H1 (cell line): ENCODE measurements at regions not wholly inside any gene's neighbourhood (a gene's known extent, or its start where the extent isn't known, plus 50 kb on each side); places are given as distances from the start of the nearest gene placed in this dataset.

Experiments used
- CTCF ChIA-PET: fragments of 300-600 bp; sonication (Branson Sonifier 250); formaldehyde crosslinking; loops from one replicate; lab custom pipeline; 2021; ENCODE audit not compliant: partially characterized antibody; lab: Charles Lee
- POLR2A ChIA-PET: fragments of 300-600 bp; sonication (Branson Sonifier 250); formaldehyde crosslinking; loops from one replicate; lab custom pipeline; 2021; ENCODE audit warnings: inconsistent platforms; ENCODE audit not compliant: partially characterized antibody; lab: Charles Lee
- DNase-seq, 2 experiments: peaks; one replicate each; pipeline versions ENCODE4 v3.0.0 to v3.0.0-alpha.2; 2010 to 2022; ENCODE audit warnings: low spot score in 2 of 2, low read depth in 1 of 2, mixed read lengths in 1 of 2
- FAIRE-seq: peaks from 2 replicates; lab custom pipeline; 2011; peaks lifted over from hg19 to GRCh38; lab: Jason Lieb, UNC
- H2AFZ ChIP-seq: 2 replicates; pipeline ENCODE4 v1.8.1; 2012; ENCODE audit warnings: low read length, inconsistent platforms
- H2AK5ac ChIP-seq: 2 replicates; pipeline ENCODE4 v1.6.1; 2013; ENCODE audit warnings: low read depth, low read length
- H2BK120ac ChIP-seq: replicated peaks from 2 replicates; pipeline ENCODE3; 2013; ENCODE audit warnings: low read depth, low read length, inconsistent platforms
- H2BK12ac ChIP-seq: 2 replicates; pipeline ENCODE4 v1.6.1; 2013; ENCODE audit warnings: low read depth, low read length
- H2BK15ac ChIP-seq: 2 replicates; pipeline ENCODE4 v1.6.1; 2013; ENCODE audit warnings: low read length
- H2BK20ac ChIP-seq: 2 replicates; pipeline ENCODE4 v1.6.1; 2013; ENCODE audit warnings: low read length
- H2BK5ac ChIP-seq: 2 replicates; pipeline ENCODE4 v1.6.1; 2013; ENCODE audit warnings: low read depth, low read length
- H3K14ac ChIP-seq: 2 replicates; pipeline ENCODE4 v1.6.1; 2013; ENCODE audit warnings: inconsistent platforms; ENCODE audit not compliant: insufficient read length
- H3K18ac ChIP-seq: 2 replicates; pipeline ENCODE4 v1.6.1; 2013; ENCODE audit warnings: low read length; ENCODE audit errors: extremely low read depth
- H3K23ac ChIP-seq: 2 replicates; pipeline ENCODE4 v1.6.1; 2013; ENCODE audit warnings: inconsistent platforms; ENCODE audit not compliant: insufficient read length
- H3K23me2 ChIP-seq: 2 replicates; pipeline ENCODE4 v1.6.1; 2013; ENCODE audit warnings: low read depth, low read length
- H3K27ac ChIP-seq: 2 replicates; pipeline ENCODE4 v1.6.1; 2011; ENCODE audit warnings: low read depth, low read length, inconsistent platforms
- H3K27me3 ChIP-seq, 4 experiments: replicated peaks in 1 of 4; 1 replicate in 1 of 4; 2 replicates in 3 of 4; pipeline versions ENCODE4 v1.6.1 to v1.8.1; 2011 to 2013; ENCODE audit warnings: low read length in 3 of 4, mild to moderate bottlenecking in 3 of 4, inconsistent platforms in 2 of 4, mixed read lengths in 2 of 4, moderate library complexity in 1 of 4; ENCODE audit not compliant: control insufficient read depth in 3 of 4, insufficient read depth in 3 of 4; ENCODE audit errors: extremely low read depth in 1 of 4
- H3K36me3 ChIP-seq, 4 experiments: 2 replicates each; pipeline versions ENCODE4 v1.6.1 to v1.8.1; 2011 to 2013; ENCODE audit warnings: mild to moderate bottlenecking in 4 of 4, low read length in 3 of 4, moderate library complexity in 2 of 4, control low read depth in 1 of 4, inconsistent platforms in 1 of 4; ENCODE audit not compliant: insufficient read depth in 4 of 4, control insufficient read depth in 2 of 4
- H3K4ac ChIP-seq: replicated peaks from 2 replicates; pipeline ENCODE3; 2013; ENCODE audit warnings: low read length, low read depth, mixed read lengths, inconsistent platforms; ENCODE audit not compliant: insufficient read length
- H3K4me1 ChIP-seq, 4 experiments: replicated peaks in 1 of 4; 1 replicate in 1 of 4; 2 replicates in 3 of 4; pipeline versions ENCODE4 v1.6.1 to v1.8.1; 2011 to 2013; ENCODE audit warnings: low read length in 3 of 4, inconsistent platforms in 2 of 4, mixed read lengths in 1 of 4; ENCODE audit not compliant: insufficient read depth in 4 of 4, control insufficient read depth in 3 of 4
- H3K4me2 ChIP-seq, 2 experiments: 2 replicates each; pipeline versions ENCODE4 v1.6.1 to v1.8.1; 2011 to 2013; ENCODE audit warnings: low read depth in 2 of 2, low read length in 2 of 2, control low read depth in 1 of 2, inconsistent platforms in 1 of 2, mild to moderate bottlenecking in 1 of 2; ENCODE audit not compliant: insufficient read depth in 1 of 2
- H3K4me3 ChIP-seq, 4 experiments: fragments of 200-600, 300-600 bp in 1 of 4; sonication (generic), shearing (Covaris generic), sonication (Bioruptor Twin) in 1 of 4; 2 replicates each; pipeline versions ENCODE4 v1.5.1 to v1.8.1; 2011 to 2016; ENCODE audit warnings: low read length in 4 of 4, low read depth in 3 of 4, control low read depth in 2 of 4, inconsistent platforms in 2 of 4, mild to moderate bottlenecking in 2 of 4, mixed read lengths in 1 of 4, moderate library complexity in 1 of 4; ENCODE audit not compliant: insufficient read depth in 2 of 4; ENCODE audit errors: extremely low read depth in 1 of 4
- H3K56ac ChIP-seq: replicated peaks from 2 replicates; pipeline ENCODE3; 2013; ENCODE audit warnings: low read depth, mild to moderate bottlenecking, mixed read lengths, low read length, inconsistent platforms; ENCODE audit not compliant: insufficient read length
- H3K79me1 ChIP-seq: 2 replicates; pipeline ENCODE4 v1.6.1; 2013; ENCODE audit warnings: low read depth, low read length, control low read depth
- H3K79me2 ChIP-seq, 2 experiments: 2 replicates each; pipeline versions ENCODE4 v1.6.1 to v1.8.1; 2012 to 2013; ENCODE audit warnings: low read length in 2 of 2, mild to moderate bottlenecking in 2 of 2, inconsistent platforms in 1 of 2; ENCODE audit not compliant: insufficient read depth in 2 of 2, control insufficient read depth in 1 of 2
- H3K9ac ChIP-seq, 4 experiments: replicated peaks in 1 of 4; 1 replicate in 1 of 4; 2 replicates in 3 of 4; pipeline versions ENCODE4 v1.6.1 to v1.8.1; 2011 to 2013; ENCODE audit warnings: low read depth in 3 of 4, low read length in 3 of 4, control low read depth in 2 of 4, mild to moderate bottlenecking in 2 of 4, moderate library complexity in 2 of 4, inconsistent platforms in 1 of 4; ENCODE audit errors: extremely low read depth in 1 of 4
- H3K9me3 ChIP-seq, 2 experiments: 2 replicates each; pipeline versions ENCODE4 v1.6.1 to v1.8.1; 2012 to 2013; ENCODE audit warnings: mild to moderate bottlenecking in 2 of 2, moderate library complexity in 2 of 2, control low read depth in 1 of 2, inconsistent platforms in 1 of 2, low read depth in 1 of 2, low read length in 1 of 2, mixed read lengths in 1 of 2; ENCODE audit not compliant: insufficient read depth in 2 of 2
- H4K20me1 ChIP-seq, 2 experiments: replicated peaks in 1 of 2; 2 replicates each; pipeline versions ENCODE3 to v1.8.1; 2011 to 2013; ENCODE audit warnings: inconsistent platforms in 2 of 2, low read length in 2 of 2, mild to moderate bottlenecking in 1 of 2; ENCODE audit not compliant: insufficient read depth in 2 of 2, control insufficient read depth in 1 of 2
- H4K5ac ChIP-seq: 2 replicates; pipeline ENCODE4 v1.6.1; 2013; ENCODE audit warnings: low read length, low read depth, mixed read lengths, inconsistent platforms; ENCODE audit not compliant: insufficient read length
- H4K8ac ChIP-seq: 2 replicates; pipeline ENCODE4 v1.8.0; 2013; ENCODE audit warnings: mild to moderate bottlenecking, moderate library complexity, low read length, inconsistent platforms; ENCODE audit not compliant: insufficient read depth; ENCODE audit errors: extremely low read depth
- H4K91ac ChIP-seq: replicated peaks from 2 replicates; pipeline ENCODE3; 2013; ENCODE audit warnings: low read length, mixed read lengths, inconsistent platforms; ENCODE audit not compliant: insufficient read length
- CBX8 ChIP-seq: fragments of 300-800, 300-1000 bp; sonication (generic); IDR thresholded peaks from 2 replicates; pipeline ENCODE4 v1.7.1; 2016; ENCODE audit warnings: low read depth, low read length, borderline replicate concordance
- TCF12 ChIP-seq: IDR thresholded peaks from 2 replicates; pipeline ENCODE4 v1.6.1; 2011; ENCODE audit warnings: low read depth, mild to moderate bottlenecking, low read length
- USF2 ChIP-seq: IDR thresholded peaks from 2 replicates; pipeline ENCODE4 v1.6.1; 2011; ENCODE audit warnings: low read length, improper control_type of control experiment

DNA sequence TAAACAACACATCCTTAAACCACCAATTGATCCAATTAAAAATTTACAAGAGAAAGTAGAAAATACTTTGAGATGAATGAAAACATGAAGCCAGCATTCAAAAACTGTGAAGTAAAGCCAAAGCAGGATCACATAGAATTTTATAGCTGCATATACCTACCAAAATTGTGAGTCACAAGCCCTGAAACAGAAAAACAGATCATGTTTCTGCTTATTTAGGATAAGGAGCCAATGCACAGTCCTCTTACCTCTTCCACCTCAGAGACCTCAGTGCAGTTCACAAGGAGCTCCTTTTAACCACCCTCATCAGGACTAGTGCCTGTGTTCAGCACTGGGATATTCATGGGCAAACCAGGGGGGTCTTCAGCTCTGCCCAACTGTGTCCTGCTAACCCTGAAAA is 386.7 kb downstream of the TECRL start:
- Histone ChIP-seq H4K5ac (no peak overlapping the region), H3K4me2 (no peak overlapping the region), H2BK12ac (no peak overlapping the region), H3K23me2 (no peaks in the 10 kb centered on the region), H3K27ac (no peak overlapping the region), H4K8ac (no peak overlapping the region), H3K4me3 (no peak overlapping the region), H3K4ac (no peak overlapping the region), H3K18ac (no peak overlapping the region), H4K91ac (no peak overlapping the region), H3K23ac (no peak overlapping the region), H4K20me1 (no peaks in the 10 kb centered on the region), H2AK5ac (no peak overlapping the region), H3K27me3 (no peaks in the 10 kb centered on the region), H2BK120ac (no peak overlapping the region), H3K56ac (no peak overlapping the region), H2BK20ac (no peak overlapping the region), H3K14ac (no peak overlapping the region), H3K9ac (no peak overlapping the region), H3K79me2 (no peaks in the 10 kb centered on the region), H3K79me1 (no peaks in the 10 kb centered on the region), H3K4me1 (no peaks in the 10 kb centered on the region), H3K9me3 (0 out of 4 replicates have a peak, but pooled peaks cover 0 to 2% of the 10 kb centered on the region in 2 experiments), H2BK15ac (no peak overlapping the region), H2AFZ (no peak overlapping the region), H2BK5ac (no peak overlapping the region), H3K36me3 (no peaks in the 10 kb centered on the region)
- DNase-seq = no peak
- no peak for FAIRE-seq
- POLR2A ChIA-PET = no interaction called here
- TF ChIP-seq TCF12 (no peak), CBX8 (no peak), USF2 (no peak)
- CTCF ChIA-PET = no interaction called here
